ENCODE measurements at regions not wholly inside any gene's neighbourhood (a gene's known extent, or its start where the extent isn't known, plus 50 kb on each side); places are given as distances from the start of the nearest gene placed in this dataset.

DNA sequence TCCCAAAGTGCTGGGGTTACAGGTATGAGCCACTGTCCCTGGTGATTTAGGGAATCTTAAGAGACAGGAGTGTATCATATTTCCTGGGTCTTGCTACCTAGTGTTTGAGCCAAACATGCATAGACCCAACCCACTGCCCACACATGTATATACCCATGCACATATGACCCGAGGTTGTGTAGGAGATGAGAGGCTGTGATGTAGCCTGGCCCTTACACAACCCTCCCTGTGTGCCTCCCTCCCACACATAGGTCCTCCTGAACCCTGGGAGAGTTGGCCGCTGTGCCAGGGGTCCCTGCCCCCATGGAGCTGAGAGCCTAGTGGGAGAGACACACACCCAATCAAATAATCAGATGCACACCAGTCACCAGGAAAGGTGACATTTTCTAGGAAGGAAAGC is 365.9 kb downstream of the ZNF536 start:
- no peak for TF ChIP-seq EZH2 (IDR thresholded peaks at IDR 0.05; ENCODE audit: low read depth, unreplicated experiment)
- TF ChIP-seq EZH2phosphoT487 (IDR thresholded peaks at IDR 0.05; ENCODE audit: unreplicated experiment), result no peak
